Tibial artery (tissue), 4 donors: ENCODE measurements at regions not wholly inside any gene's neighbourhood (a gene's known extent, or its start where the extent isn't known, plus 50 kb on each side); places are given as distances from the start of the nearest gene placed in this dataset.

Source experiments
- DNase-seq, 2 donors: peaks; one replicate each; pipeline ENCODE4 v3.0.0-alpha.2; 2019
- H3K27ac ChIP-seq, 2 donors: fragments of 200-600 bp; sonication (generic) in 1 of 2; 1 replicate in 1 of 2; 2 replicates in 1 of 2; pipeline ENCODE4 v1.5.1; 2018 to 2019; ENCODE audit warnings: mild to moderate bottlenecking in 1 of 2
- H3K27me3 ChIP-seq, 2 donors: fragments of 200-600 bp; sonication (generic) in 1 of 2; one replicate each; pipeline versions ENCODE4 v1.5.1 to v1.6.0; 2016 to 2019
- H3K36me3 ChIP-seq, 3 donors: fragments of 200-600 bp; sonication (generic) in 2 of 3; one replicate each; pipeline ENCODE4 v1.5.1; 2016 to 2019; ENCODE audit warnings: mild to moderate bottlenecking in 2 of 3
- H3K4me1 ChIP-seq, 4 donors: fragments of 200-600 bp; sonication (generic) in 2 of 4; 1 replicate in 3 of 4; 2 replicates in 1 of 4; pipeline ENCODE4 v1.5.1; 2016 to 2019
- H3K4me3 ChIP-seq, 2 donors: fragments of 200-600 bp; sonication (generic) in 1 of 2; 1 replicate in 1 of 2; 2 replicates in 1 of 2; pipeline ENCODE4 v1.5.1; 2018 to 2019; ENCODE audit warnings: mild to moderate bottlenecking in 2 of 2
- H3K9me3 ChIP-seq, 3 donors: fragments of 200-600 bp; sonication (generic) in 1 of 3; one replicate each; pipeline ENCODE4 v1.5.1; 2016 to 2019
- intact Hi-C: fragments of 100-400 bp; cut with DNase I; formaldehyde crosslinking; loops from one replicate; pipeline ENCODE4 v1.15.0; 2023; ENCODE audit warnings: low total_unique reads
- TF ChIP-seq, protein P1 (sequence below), 2 experiments: fragments of 200-600 bp in 1 of 2; fragments of 450-650 bp in 1 of 2; IDR thresholded peaks; one replicate each; pipeline ENCODE4 v1.5.1; 2017 to 2019; ENCODE audit warnings: antibody characterized with exemption in 2 of 2, mild to moderate bottlenecking in 1 of 2, moderate library complexity in 1 of 2

DNA sequence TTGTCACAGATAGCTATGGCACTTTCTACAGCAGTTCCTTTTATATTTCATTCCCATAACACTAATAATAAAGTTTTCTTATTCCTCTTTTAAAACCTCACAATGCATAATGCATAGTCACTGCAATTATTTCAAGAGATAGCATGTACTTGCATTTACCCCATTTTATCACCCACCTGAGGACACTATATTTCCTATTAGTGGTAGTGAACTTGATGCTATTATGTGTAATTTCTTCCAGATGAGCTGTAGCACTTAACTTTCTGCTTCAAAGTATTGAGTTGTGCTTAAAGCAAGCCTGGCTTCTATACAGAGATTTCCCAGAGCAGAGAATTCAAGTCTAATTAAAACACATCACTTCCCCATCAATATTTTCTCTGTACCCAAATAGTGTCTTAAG, 461.1 kb downstream of the HTR7 start:
- no peaks in the 10 kb centered on the region for H3K27me3 ChIP-seq
- H3K27ac ChIP-seq: no peak overlapping the region
- H3K36me3 ChIP-seq: no peaks in the 10 kb centered on the region
- H3K4me1 ChIP-seq: no peaks in the 10 kb centered on the region
- TF ChIP-seq, protein P1, sequence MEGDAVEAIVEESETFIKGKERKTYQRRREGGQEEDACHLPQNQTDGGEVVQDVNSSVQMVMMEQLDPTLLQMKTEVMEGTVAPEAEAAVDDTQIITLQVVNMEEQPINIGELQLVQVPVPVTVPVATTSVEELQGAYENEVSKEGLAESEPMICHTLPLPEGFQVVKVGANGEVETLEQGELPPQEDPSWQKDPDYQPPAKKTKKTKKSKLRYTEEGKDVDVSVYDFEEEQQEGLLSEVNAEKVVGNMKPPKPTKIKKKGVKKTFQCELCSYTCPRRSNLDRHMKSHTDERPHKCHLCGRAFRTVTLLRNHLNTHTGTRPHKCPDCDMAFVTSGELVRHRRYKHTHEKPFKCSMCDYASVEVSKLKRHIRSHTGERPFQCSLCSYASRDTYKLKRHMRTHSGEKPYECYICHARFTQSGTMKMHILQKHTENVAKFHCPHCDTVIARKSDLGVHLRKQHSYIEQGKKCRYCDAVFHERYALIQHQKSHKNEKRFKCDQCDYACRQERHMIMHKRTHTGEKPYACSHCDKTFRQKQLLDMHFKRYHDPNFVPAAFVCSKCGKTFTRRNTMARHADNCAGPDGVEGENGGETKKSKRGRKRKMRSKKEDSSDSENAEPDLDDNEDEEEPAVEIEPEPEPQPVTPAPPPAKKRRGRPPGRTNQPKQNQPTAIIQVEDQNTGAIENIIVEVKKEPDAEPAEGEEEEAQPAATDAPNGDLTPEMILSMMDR (IDR thresholded peaks at IDR 0.05): no peak
- intact Hi-C loops: no loop called here
- no peak for DNase-seq
- H3K4me3 ChIP-seq: no peak overlapping the region
- H3K9me3 ChIP-seq: no peaks in the 10 kb centered on the region

DNA sequence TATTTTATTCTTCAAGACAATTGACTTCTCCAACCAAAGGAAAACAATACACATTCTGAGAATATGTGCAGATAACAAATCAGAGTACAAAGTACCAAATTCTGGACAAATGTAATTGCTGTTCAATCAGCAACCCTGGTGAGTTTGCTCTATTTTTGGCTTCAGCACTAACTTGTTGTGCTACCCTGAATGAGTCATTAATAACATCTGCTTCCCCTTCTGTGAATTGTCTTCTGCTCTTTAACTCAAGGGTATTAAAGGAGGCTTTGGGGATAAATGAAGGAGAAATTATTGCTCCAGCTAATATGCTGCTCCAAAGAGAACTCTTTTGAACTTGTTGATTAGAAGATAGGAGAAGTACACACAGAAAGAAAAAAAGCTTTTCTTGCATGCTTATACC, 459.3 kb downstream of the HTR7 start:
- no peaks in the 10 kb centered on the region for H3K27me3 ChIP-seq
- no peaks in the 10 kb centered on the region for H3K4me1 ChIP-seq
- TF ChIP-seq, protein P1 (IDR thresholded peaks at IDR 0.05): no peak
- no peaks in the 10 kb centered on the region for H3K36me3 ChIP-seq
- H3K4me3 ChIP-seq: no peak overlapping the region
- intact Hi-C loops: no loop called here
- H3K9me3 ChIP-seq: no peaks in the 10 kb centered on the region
- no peak overlapping the region for H3K27ac ChIP-seq
- no peak for DNase-seq

DNA sequence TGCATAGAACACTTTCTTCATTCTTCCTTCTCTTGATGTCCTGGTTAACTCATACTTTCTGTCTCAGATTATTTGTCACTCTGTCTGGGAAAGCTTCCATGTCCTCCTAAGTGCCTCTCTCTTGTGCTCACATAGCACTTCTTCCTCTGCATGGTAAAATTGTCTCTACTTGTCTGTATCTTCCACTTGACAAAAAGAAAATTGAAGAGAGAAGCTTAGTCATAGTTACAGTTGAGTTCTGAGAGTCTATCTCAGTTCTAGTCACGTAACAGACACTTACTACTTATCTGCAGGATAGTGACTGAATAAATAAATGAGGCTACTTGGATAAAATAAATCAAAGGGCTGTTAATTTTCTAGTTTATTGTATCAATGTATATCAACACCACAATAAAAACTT, 458.1 kb downstream of the HTR7 start:
- no peak overlapping the region for H3K27ac ChIP-seq
- intact Hi-C loops: no loop called here
- no peak for DNase-seq
- no peaks in the 10 kb centered on the region for H3K9me3 ChIP-seq
- TF ChIP-seq, protein P1 (IDR thresholded peaks at IDR 0.05): no peak
- no peaks in the 10 kb centered on the region for H3K27me3 ChIP-seq
- no peak overlapping the region for H3K4me3 ChIP-seq
- H3K4me1 ChIP-seq: no peaks in the 10 kb centered on the region
- H3K36me3 ChIP-seq: no peaks in the 10 kb centered on the region

DNA sequence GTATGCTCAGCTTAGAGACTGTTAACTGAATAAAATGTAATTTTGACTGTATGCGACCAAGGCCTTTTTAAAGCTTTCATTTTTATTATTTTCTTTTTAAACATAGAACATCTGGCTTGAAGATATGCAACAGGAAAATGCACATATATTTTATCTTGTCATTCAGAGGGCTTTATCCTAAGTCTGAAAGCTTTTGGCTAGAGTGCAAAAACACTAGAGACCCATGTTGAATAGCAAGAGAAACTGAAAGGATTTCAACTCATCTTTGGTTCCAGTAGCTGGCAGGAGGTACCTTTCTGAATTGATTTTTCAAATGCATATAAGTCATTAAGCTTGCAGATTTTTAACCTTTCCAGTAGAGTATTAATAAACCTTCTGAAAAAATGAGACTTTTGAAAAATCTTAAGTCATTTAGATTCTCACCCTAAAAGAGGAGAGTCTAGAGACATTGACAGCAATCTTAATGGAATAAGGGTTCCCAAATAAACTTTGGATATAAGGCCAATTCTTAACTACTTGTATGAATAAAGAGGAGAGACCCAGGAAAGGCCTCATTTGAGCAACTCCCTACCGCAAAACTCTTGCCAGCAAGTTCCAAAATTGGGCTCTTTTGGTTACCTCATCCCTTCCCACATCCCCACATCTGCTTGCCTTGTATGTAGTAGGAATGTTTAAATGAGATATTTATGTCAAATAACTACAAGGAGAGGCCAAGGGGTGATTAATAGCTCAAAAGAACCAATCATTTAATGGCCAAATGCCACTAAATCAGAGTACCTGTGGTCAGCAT, 454.4 kb downstream of the HTR7 start:
- intact Hi-C loops: no loop called here
- H3K4me1 ChIP-seq: no peaks in the 10 kb centered on the region
- H3K27me3 ChIP-seq: no peaks in the 10 kb centered on the region
- no peak overlapping the region for H3K27ac ChIP-seq
- TF ChIP-seq, protein P1 (IDR thresholded peaks at IDR 0.05): no peak
- no peak overlapping the region for H3K4me3 ChIP-seq
- no peaks in the 10 kb centered on the region for H3K9me3 ChIP-seq
- H3K36me3 ChIP-seq: no peaks in the 10 kb centered on the region
- no peak for DNase-seq

DNA sequence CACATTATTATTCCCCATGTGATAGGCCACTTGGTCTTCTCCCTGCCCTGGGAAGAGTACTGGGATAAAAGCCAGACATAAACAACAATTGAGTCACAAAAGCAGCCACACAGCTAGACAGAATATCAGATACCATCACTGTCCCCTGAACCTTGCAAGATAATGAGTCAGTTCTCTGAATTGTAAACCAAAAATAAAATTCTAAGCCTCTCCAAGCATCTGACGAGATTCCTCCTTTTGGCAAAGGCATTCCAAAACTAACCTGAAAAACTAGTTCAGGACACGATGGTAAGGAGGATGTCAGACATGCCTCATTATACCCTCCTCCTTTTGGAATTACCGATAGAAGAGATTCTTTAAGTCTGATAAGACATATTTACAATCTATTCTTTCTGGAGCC, 450.7 kb downstream of the HTR7 start:
- Histone ChIP-seq H3K4me1 (no peaks in the 10 kb centered on the region), H3K9me3 (peaks cover 0 to 5% (median 0%) of the 10 kb centered on the region in 3 donors), H3K27me3 (no peaks in the 10 kb centered on the region), H3K4me3 (no peak overlapping the region), H3K36me3 (no peaks in the 10 kb centered on the region), H3K27ac (no peak overlapping the region)
- TF ChIP-seq, protein P1 (IDR thresholded peaks at IDR 0.05): no peak
- intact Hi-C loops: no loop called here
- no peak for DNase-seq
